ENCODE measurements at regions not wholly inside any gene's neighbourhood (a gene's known extent, or its start where the extent isn't known, plus 50 kb on each side); places are given as distances from the start of the nearest gene placed in this dataset.

- no peak overlapping the region for H3K4me3 ChIP-seq (ENCODE audit: control insufficient read depth, low read depth, low read length)
- no peak for TF ChIP-seq CTCF (IDR thresholded peaks at IDR 0.05; ENCODE audit: control insufficient read depth, insufficient read depth, low read depth, low read length, missing control alignments)
- no peak for DNase-seq (ENCODE audit: low read depth)
These were observed 108.4 kb upstream of the FOXQ1 start for GRCh38 chr6:1203546-1203945.

- no peak for TF ChIP-seq CTCF (IDR thresholded peaks at IDR 0.05; ENCODE audit: control insufficient read depth, insufficient read depth, low read depth, low read length, missing control alignments)
- no peak overlapping the region for H3K4me3 ChIP-seq (ENCODE audit: control insufficient read depth, low read depth, low read length)
These were observed 109.7 kb upstream of the FOXQ1 start for GRCh38 chr6:1202201-1202600.

GRCh38 chr6:1201547-1202200 lies 110.2 kb upstream of the FOXQ1 start:
- H3K4me3 ChIP-seq (ENCODE audit: control insufficient read depth, low read depth, low read length): no peak overlapping the region
- DNase-seq (ENCODE audit: low read depth): no peak
- TF ChIP-seq CTCF (IDR thresholded peaks at IDR 0.05; ENCODE audit: control insufficient read depth, insufficient read depth, low read depth, low read length, missing control alignments): no peak

More at GRCh38 chr6:1202201-1202600, 109.7 kb upstream of the FOXQ1 start:
- no peak for DNase-seq (ENCODE audit: low read depth)

GRCh38 chr6:1200409-1201101 lies 111.3 kb upstream of the FOXQ1 start:
- TF ChIP-seq CTCF (IDR thresholded peaks at IDR 0.05; ENCODE audit: control insufficient read depth, insufficient read depth, low read depth, low read length, missing control alignments): no peak
- peak; percentile 95 for DNase-seq (ENCODE audit: low read depth)
- H3K4me3 ChIP-seq (ENCODE audit: control insufficient read depth, low read depth, low read length): no peak overlapping the region

- no peak for DNase-seq (ENCODE audit: low read depth)
- TF ChIP-seq CTCF (IDR thresholded peaks at IDR 0.05; ENCODE audit: control insufficient read depth, insufficient read depth, low read depth, low read length, missing control alignments): no peak
- H3K4me3 ChIP-seq (ENCODE audit: control insufficient read depth, low read depth, low read length): no peak overlapping the region
These were observed 111.9 kb upstream of the FOXQ1 start for GRCh38 chr6:1200081-1200408.

- TF ChIP-seq CTCF (IDR thresholded peaks at IDR 0.05; ENCODE audit: control insufficient read depth, insufficient read depth, low read depth, low read length, missing control alignments): no peak
These were observed 114.6 kb upstream of the FOXQ1 start for GRCh38 chr6:1197309-1197708.

More at GRCh38 chr6:1197309-1197708, 114.6 kb upstream of the FOXQ1 start:
- H3K4me3 ChIP-seq (ENCODE audit: control insufficient read depth, low read depth, low read length): no peak overlapping the region
- no peak for DNase-seq (ENCODE audit: low read depth)
